ENCODE measurements at regions not wholly inside any gene's neighbourhood (a gene's known extent, or its start where the extent isn't known, plus 50 kb on each side); places are given as distances from the start of the nearest gene placed in this dataset.

- DNase-seq: no peak
- H3K4me3 Mint-ChIP-seq: no peak overlapping the region
- no peaks in the 10 kb centered on the region for H3K36me3 Mint-ChIP-seq (ENCODE audit: low read depth)
- TF ChIP-seq CTCF (IDR thresholded peaks at IDR 0.05): no peak
- H3K27ac Mint-ChIP-seq: no peak overlapping the region
- no peaks in the 10 kb centered on the region for H3K4me1 Mint-ChIP-seq (ENCODE audit: low read depth)
- H3K27me3 Mint-ChIP-seq (ENCODE audit: insufficient read depth): peaks cover 2% of the 10 kb centered on the region
- H3K9me3 Mint-ChIP-seq: peaks cover 14% of the 10 kb centered on the region
Observed at GRCh38 chr16:61074324-61074723, 961.9 kb downstream of the CDH8 start.

- no peak for DNase-seq
- peaks cover 50% of the 10 kb centered on the region for H3K9me3 Mint-ChIP-seq
- no peaks in the 10 kb centered on the region for H3K27me3 Mint-ChIP-seq (ENCODE audit: insufficient read depth)
- H3K4me3 Mint-ChIP-seq: no peak overlapping the region
- H3K27ac Mint-ChIP-seq: no peak overlapping the region
- H3K4me1 Mint-ChIP-seq (ENCODE audit: low read depth): no peaks in the 10 kb centered on the region
- H3K36me3 Mint-ChIP-seq (ENCODE audit: low read depth): no peaks in the 10 kb centered on the region
- TF ChIP-seq CTCF (IDR thresholded peaks at IDR 0.05): no peak
Observed at GRCh38 chr16:61057635-61058034, 978.6 kb downstream of the CDH8 start.

- H3K4me1 Mint-ChIP-seq (ENCODE audit: low read depth): no peaks in the 10 kb centered on the region
- H3K27me3 Mint-ChIP-seq (ENCODE audit: insufficient read depth): no peaks in the 10 kb centered on the region
- no peaks in the 10 kb centered on the region for H3K36me3 Mint-ChIP-seq (ENCODE audit: low read depth)
- no peak for DNase-seq
- no peak overlapping the region for H3K4me3 Mint-ChIP-seq
- H3K9me3 Mint-ChIP-seq: peaks cover 54% of the 10 kb centered on the region
- H3K27ac Mint-ChIP-seq: no peak overlapping the region
- no peak for TF ChIP-seq CTCF (IDR thresholded peaks at IDR 0.05)
Observed at GRCh38 chr16:61050547-61050946, 985.7 kb downstream of the CDH8 start.

- Mint-ChIP-seq H3K4me1 (ENCODE audit: low read depth) (no peaks in the 10 kb centered on the region), H3K27ac (no peak overlapping the region), H3K36me3 (ENCODE audit: low read depth) (no peaks in the 10 kb centered on the region), H3K9me3 (peaks cover 53% of the 10 kb centered on the region), H3K27me3 (ENCODE audit: insufficient read depth) (no peaks in the 10 kb centered on the region), H3K4me3 (no peak overlapping the region)
- no peak for DNase-seq
- no peak for TF ChIP-seq CTCF (IDR thresholded peaks at IDR 0.05)
Observed at GRCh38 chr16:61045931-61046330, 990.3 kb downstream of the CDH8 start.

- DNase-seq: no peak
- no peaks in the 10 kb centered on the region for H3K27me3 Mint-ChIP-seq (ENCODE audit: insufficient read depth)
- no peak for TF ChIP-seq CTCF (IDR thresholded peaks at IDR 0.05)
Observed at GRCh38 chr16:61042737-61043136, 993.5 kb downstream of the CDH8 start.

GRCh38 chr16:61030616-61031015 is 1005.6 kb downstream of the CDH8 start:
- Mint-ChIP-seq H3K9me3 (peaks cover 25% of the 10 kb centered on the region), H3K4me1 (ENCODE audit: low read depth) (no peaks in the 10 kb centered on the region), H3K27ac (no peak overlapping the region), H3K4me3 (no peak overlapping the region), H3K27me3 (ENCODE audit: insufficient read depth) (no peaks in the 10 kb centered on the region; the same call in 1 of the 2 replicates), H3K36me3 (ENCODE audit: low read depth) (no peaks in the 10 kb centered on the region)
- DNase-seq: no peak
- TF ChIP-seq CTCF (IDR thresholded peaks at IDR 0.05): no peak

More at GRCh38 chr16:61042737-61043136, 993.5 kb downstream of the CDH8 start:
- no peak overlapping the region for H3K4me3 Mint-ChIP-seq
- H3K4me1 Mint-ChIP-seq (ENCODE audit: low read depth): no peaks in the 10 kb centered on the region
- H3K9me3 Mint-ChIP-seq: peaks cover 35% of the 10 kb centered on the region
- no peak overlapping the region for H3K27ac Mint-ChIP-seq
- H3K36me3 Mint-ChIP-seq (ENCODE audit: low read depth): no peaks in the 10 kb centered on the region
